Ascending aorta (tissue), 2 donors: ENCODE measurements at regions not wholly inside any gene's neighbourhood (a gene's known extent, or its start where the extent isn't known, plus 50 kb on each side); places are given as distances from the start of the nearest gene placed in this dataset.
"Not testable (repeated sequence)": the region's sequence is repeated elsewhere in the genome, so short reads cannot be mapped to it uniquely, and the experiment has no call there.

Experiments
- DNase-seq, 2 donors: peaks; one replicate each; pipeline ENCODE4 v3.0.0-alpha.2; 2019; ENCODE audit warnings: low spot score in 2 of 2
- H3K27ac ChIP-seq, 2 donors: fragments of 200-600 bp; sonication (generic); one replicate each; pipeline ENCODE4 v1.5.1; 2016 to 2017; ENCODE audit warnings: mild to moderate bottlenecking in 1 of 2
- H3K27me3 ChIP-seq: fragments of 200-600 bp; sonication (generic); one replicate; pipeline ENCODE4 v1.5.1; 2017
- H3K36me3 ChIP-seq, 2 donors: fragments of 200-600 bp; sonication (generic); one replicate each; pipeline ENCODE4 v1.5.1; 2016
- H3K4me1 ChIP-seq, 2 donors: fragments of 200-600 bp; sonication (generic); one replicate each; pipeline ENCODE4 v1.5.1; 2016 to 2017; ENCODE audit warnings: mild to moderate bottlenecking in 1 of 2
- H3K4me3 ChIP-seq, 2 donors: fragments of 200-600 bp; sonication (generic); one replicate each; pipeline ENCODE4 v1.5.1; 2016 to 2017; ENCODE audit warnings: mild to moderate bottlenecking in 1 of 2
- H3K9me3 ChIP-seq, 2 donors: fragments of 200-600 bp; sonication (generic); one replicate each; pipeline ENCODE4 v1.5.1; 2016
- CTCF ChIP-seq, 3 experiments: fragments of 200-600 bp in 2 of 3; fragments of 450-650 bp in 1 of 3; sonication (generic) in 2 of 3; IDR thresholded peaks; one replicate each; pipeline ENCODE4 v1.5.1; 2016 to 2019; ENCODE audit warnings: antibody characterized with exemption in 3 of 3, mild to moderate bottlenecking in 1 of 3, moderate library complexity in 1 of 3
- intact Hi-C: fragments of 100-400 bp; cut with DNase I; formaldehyde crosslinking; loops from one replicate; pipeline ENCODE4 v1.15.1; 2023

- no peaks in the 10 kb centered on the region for H3K27me3 ChIP-seq
- no peaks in the 10 kb centered on the region for H3K36me3 ChIP-seq
- no peaks in the 10 kb centered on the region for H3K9me3 ChIP-seq
- no peak overlapping the region for H3K4me3 ChIP-seq
- DNase-seq, result no peak
- TF ChIP-seq CTCF (IDR thresholded peaks at IDR 0.05), result no peak
- H3K4me1 ChIP-seq, result peaks cover 5 to 10% of the 10 kb centered on the region in 2 donors
- intact Hi-C loops, result no loop called here
- H3K27ac ChIP-seq, result peak overlapping the region in 1 of 2 donors; percentile 79
These were observed 84.2 kb upstream of the KIF5B start for GRCh38 chr10:32140403-32140802.

DNA sequence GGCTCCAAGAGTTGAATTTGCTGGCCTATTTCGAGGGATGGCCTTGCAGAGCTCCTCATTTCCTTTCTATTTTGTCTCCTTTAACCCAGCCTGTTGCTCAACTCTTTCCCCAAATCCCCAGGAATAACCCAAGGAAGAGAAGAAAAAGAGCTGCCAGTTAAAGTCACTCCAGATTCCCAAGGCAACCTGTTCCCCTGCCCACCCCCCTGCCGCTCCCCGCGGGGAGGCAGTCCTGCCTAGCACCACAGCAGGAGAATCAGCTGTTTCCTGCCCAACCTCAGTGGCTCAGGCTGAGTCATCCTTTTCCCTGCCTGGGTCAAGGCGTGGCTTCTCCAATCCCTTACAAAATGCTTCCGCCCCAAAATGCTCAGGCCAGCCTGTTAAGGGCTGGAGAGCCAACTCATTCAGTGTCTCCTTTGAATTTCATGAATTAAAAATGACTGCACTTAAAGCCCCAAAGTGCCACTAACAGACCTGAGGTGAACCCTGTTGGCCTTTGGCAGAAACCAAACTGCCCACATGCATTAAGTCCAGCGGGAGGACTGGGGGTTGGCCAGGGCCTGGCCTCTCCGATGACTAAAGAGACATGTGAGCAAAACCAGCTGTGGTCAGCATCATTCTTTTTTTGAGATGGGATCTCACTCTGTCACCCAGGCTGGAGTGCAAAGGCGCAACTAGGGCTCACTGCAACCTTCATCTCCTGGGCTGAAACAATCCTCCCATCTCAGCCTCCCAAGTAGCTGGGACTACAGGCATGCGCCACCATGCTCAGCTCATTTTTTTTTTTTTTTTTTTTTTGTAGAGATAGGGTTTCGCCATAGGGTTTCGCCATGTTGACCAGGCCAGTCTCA is 83.2 kb upstream of the KIF5B start:
- no peaks in the 10 kb centered on the region for H3K9me3 ChIP-seq
- no peak overlapping the region for H3K4me3 ChIP-seq
- intact Hi-C loops, result loop anchor here (1.0 to 5.0 kb wide), 2 partner anchors 53 to 84 kb away; no protein-coding TSS in a partner anchor
- no peaks in the 10 kb centered on the region for H3K36me3 ChIP-seq
- peak; percentile 87 to 95 for DNase-seq
- no peaks in the 10 kb centered on the region for H3K27me3 ChIP-seq
- H3K27ac ChIP-seq, result peak overlapping the region; percentile 71 to 79
- TF ChIP-seq CTCF (IDR thresholded peaks at IDR 0.05), result peak in 2 of 3 experiments; percentile 27 to 59
- H3K4me1 ChIP-seq, result peaks cover 5 to 10% of the 10 kb centered on the region in 2 donors

DNA sequence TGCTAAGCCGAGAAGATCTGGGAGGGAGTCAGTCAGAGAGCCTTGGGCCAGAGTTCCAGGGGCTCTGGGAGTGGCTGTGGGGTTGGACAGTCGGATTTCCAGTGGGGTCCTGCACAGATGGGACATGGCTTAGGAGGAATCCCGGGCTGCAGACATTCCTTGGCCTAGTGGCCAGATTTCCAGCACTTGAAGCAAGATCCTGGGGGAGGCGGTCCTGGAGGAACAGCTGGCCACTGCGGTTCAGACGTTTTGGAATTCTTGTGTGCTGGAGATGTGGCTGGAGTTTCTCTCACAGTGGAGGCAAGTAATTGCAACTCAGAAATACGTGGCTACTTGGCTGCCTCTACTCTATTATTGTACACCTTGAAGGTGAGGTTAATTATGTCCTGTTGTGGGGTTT is 80.7 kb upstream of the KIF5B start:
- H3K4me3 ChIP-seq, H3K27me3 ChIP-seq, H3K36me3 ChIP-seq, H3K9me3 ChIP-seq, H3K27ac ChIP-seq: not testable (repeated sequence)
- H3K4me1 ChIP-seq, result peaks cover 5 to 10% of the 10 kb centered on the region in 2 donors
- intact Hi-C loops, result loop anchor here (5.0 kb wide), 1 partner anchor 55 kb away; no protein-coding TSS in a partner anchor
- peak in 1 of 2 donors; percentile 45 for DNase-seq

DNA sequence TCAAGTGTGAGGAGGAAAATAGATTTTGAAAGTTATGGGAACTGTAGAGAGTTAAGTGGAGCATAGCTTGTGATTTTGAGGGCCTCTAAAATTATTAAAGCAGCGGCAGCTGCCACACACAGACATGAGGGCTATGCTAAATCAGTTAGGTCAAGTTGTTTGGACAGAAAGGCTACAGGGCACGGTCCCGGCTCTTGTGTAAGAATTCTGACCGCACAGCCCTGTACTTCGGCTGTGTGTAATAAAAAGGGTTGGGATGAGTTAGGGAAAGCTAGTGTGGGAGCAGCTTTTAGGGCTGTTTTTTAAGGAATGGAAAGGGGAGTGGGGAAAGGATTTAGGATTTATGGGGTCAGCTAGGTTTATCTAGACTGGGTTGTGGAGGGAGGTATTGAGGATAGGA is 79.6 kb upstream of the KIF5B start:
- H3K27me3 ChIP-seq, result not testable (repeated sequence)
- intact Hi-C loops, result loop anchor here (5.0 kb wide), 1 partner anchor 57 kb away; no protein-coding TSS in a partner anchor

DNA sequence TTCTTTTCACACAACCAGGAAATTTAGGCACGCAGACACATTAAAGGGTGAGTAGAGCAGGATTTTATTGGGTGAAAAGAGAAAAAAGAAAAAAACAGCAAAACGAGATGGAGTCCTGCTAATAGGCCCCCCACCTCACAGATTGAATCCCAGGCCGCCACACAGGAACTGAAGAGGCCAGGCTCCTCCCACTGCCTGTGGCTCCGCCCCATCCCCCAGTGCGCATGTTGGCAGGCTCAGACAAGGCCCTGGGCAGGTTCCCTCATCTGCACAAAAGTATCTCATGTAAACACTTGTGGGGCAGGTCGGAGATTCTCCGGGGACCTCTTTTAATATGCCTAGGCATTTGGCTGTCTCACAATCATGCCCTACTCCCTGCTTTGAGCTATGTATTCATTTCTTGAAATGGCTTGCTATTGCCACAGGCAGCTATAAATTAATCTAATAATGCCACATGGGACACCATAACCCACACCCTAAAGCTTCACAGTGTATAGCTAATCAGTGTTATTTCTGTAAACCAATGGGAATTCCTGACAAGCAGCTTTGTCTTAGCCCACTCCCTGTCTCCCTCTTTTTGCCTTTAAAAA is 76.2 kb upstream of the KIF5B start:
- H3K9me3 ChIP-seq, result no peaks in the 10 kb centered on the region
- H3K27ac ChIP-seq, result no peak overlapping the region
- H3K36me3 ChIP-seq, result no peaks in the 10 kb centered on the region
- no peak for DNase-seq
- H3K27me3 ChIP-seq, result no peaks in the 10 kb centered on the region
- H3K4me3 ChIP-seq, result no peak overlapping the region
- no peaks in the 10 kb centered on the region for H3K4me1 ChIP-seq
- no peak for TF ChIP-seq CTCF (IDR thresholded peaks at IDR 0.05)
- intact Hi-C loops, result no loop called here

More for the DNA sequence above, 79.6 kb upstream of the KIF5B start:
- H3K4me3 ChIP-seq, H3K36me3 ChIP-seq, DNase-seq, H3K9me3 ChIP-seq, H3K27ac ChIP-seq: not testable (repeated sequence)
- H3K4me1 ChIP-seq, result peaks cover 5 to 10% of the 10 kb centered on the region in 2 donors

- TF ChIP-seq CTCF (IDR thresholded peaks at IDR 0.05), result no peak
These were observed 75.2 kb upstream of the KIF5B start for GRCh38 chr10:32131388-32131787.

More at GRCh38 chr10:32131388-32131787, 75.2 kb upstream of the KIF5B start:
- no peak overlapping the region for H3K4me3 ChIP-seq
- DNase-seq, result no peak
- intact Hi-C loops, result no loop called here
- no peaks in the 10 kb centered on the region for H3K9me3 ChIP-seq
- no peaks in the 10 kb centered on the region for H3K4me1 ChIP-seq
- H3K27ac ChIP-seq, result no peak overlapping the region
- H3K36me3 ChIP-seq, result no peaks in the 10 kb centered on the region
- no peaks in the 10 kb centered on the region for H3K27me3 ChIP-seq
